ENCODE measurements at regions not wholly inside any gene's neighbourhood (a gene's known extent, or its start where the extent isn't known, plus 50 kb on each side); places are given as distances from the start of the nearest gene placed in this dataset.

- no peak for DNase-seq
Measured at GRCh38 chr13:90947976-90948375, 399.5 kb upstream of the MIR17HG start.

DNA sequence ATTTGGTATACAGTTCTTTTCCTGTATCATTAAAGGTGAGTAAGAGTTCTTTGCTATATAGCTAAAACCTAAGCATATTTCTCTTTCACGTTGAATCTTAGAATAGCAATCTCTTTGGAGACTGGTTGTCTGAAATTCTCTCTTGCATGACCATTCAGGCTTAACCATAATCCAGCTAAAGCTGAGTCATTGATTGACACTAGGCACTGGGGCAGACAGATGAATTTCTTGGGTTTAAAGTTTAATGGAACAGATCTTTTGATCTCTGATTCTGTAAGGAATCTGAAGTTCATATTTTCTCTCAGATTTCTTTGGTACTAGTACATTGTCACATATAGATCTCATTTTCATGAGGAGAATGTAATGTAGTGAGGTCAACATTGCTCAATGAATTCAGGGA, 397.3 kb upstream of the MIR17HG start:
- no peak for DNase-seq

DNA sequence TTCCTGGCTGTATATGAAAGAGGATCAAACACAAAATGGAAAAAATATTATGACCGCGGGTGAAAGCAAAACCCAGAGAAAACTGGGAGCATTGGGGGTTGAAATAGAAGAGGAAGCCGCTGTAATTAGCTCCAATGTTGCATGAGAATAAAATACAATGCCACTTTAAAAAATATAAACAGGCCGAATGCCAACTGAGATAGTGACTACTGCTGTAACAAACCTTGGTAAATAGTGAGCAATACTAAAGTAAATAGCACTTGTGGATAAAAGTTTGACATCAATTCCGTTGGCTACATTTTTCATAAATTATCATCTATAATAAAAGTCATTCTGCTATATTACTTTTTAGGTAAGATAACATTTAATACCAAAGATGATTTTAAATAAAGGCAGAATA, 395.8 kb upstream of the MIR17HG start:
- DNase-seq = no peak

- DNase-seq = no peak
Measured at GRCh38 chr13:90952326-90952725, 395.2 kb upstream of the MIR17HG start.

- no peak for DNase-seq
Measured at GRCh38 chr13:90954605-90955195, 392.8 kb upstream of the MIR17HG start.

- DNase-seq = no peak
Measured at GRCh38 chr13:90956031-90956430, 391.5 kb upstream of the MIR17HG start.

DNA sequence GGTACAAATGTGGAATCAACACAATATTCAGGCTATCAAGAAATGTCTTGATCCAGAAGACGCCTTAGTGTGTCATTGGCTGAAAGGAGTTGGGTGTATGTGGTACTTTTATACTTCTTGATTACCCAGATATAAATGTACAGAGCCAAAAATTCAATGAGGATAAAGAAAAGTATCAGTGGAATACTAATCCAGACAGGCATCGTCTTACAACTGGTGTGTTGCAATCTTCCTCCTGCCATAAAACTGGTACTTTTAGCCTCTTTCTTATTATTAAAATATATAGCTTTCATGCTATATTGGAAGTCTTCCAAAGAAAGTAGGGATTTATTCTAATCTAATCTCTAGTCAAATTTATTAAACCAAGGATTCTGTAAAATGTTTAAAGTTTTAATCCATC, 388.6 kb upstream of the MIR17HG start:
- no peak for DNase-seq

DNA sequence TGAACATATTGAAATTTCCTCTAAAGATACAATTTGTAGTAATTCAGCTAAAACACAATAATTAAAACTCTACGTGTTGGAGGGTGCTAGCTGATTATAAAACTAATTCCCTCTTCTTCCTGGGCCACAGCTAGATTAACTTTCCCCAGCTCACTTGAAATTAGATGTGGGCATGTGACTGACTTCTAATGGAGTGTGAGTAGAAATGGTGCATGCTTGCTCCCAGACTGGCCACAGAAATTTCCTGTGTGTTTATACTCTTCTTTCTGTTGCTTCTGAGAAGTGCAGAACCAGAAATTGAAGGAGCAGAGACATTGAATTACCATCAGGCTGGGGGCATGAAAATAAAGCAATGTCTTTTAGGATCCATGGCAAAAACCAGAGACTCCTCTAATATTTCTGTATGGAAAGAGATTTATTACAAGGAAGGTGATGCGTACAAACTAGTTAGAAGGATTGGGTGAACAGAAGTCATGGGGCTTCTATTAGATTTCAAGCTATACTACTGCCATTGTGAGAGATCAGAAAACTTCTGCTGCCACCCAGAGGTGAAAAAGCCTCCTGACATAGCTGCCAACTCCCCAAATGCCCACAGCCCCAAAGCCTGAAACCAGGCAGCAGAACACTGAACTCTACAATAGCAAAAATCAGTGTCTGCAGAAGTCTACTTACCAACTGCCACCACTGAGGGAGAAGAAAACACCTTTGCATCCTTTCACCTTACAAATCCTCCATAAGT, 379.2 kb upstream of the MIR17HG start:
- no peak for DNase-seq

GRCh38 chr13:90974249-90974975, 373.1 kb upstream of the MIR17HG start:
- no peak for DNase-seq

DNA sequence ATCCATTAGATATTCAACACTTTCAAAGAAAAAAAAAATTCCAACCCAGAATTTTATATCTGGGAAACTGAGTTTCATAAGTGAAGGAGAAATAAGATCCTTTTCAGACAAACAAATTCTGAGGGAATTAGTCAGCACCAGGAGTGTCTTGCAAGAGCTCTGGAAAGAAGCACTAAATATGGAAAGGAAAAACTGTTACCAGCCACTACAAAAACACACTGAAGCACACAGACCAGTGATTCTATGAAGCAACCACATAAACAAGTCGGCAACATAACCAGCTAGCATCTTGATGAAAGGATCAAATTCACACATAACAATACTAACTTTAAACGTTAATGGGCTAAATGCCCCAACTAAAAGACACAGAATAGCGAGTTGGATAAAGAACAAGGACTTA, 368.4 kb upstream of the MIR17HG start:
- DNase-seq = no peak

GRCh38 chr13:90984756-90985155, 362.7 kb upstream of the MIR17HG start:
- no peak for DNase-seq

- no peak for DNase-seq
Measured at GRCh38 chr13:90995001-90995400, 352.5 kb upstream of the MIR17HG start.

DNA sequence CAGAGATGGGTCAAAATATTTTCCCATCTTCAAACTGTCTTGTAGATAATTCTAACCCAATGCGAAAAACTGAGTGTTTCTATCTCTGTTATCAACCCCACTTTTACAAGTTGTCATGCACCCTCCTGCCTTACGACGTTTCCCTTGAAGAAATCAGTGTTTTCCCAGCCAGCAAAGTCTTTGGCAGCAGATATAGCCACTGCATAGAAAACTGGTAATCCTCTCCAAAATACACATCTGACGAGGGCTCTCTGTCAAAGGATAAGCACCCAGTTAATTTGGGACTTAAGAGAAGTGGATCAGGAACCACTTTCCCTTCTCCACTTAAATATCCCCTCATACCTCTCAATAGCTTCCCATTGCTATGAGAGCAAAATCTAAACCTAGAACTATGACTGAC, 351.9 kb upstream of the MIR17HG start:
- DNase-seq = peak; percentile 67

- peak; percentile 61 for DNase-seq
Measured at GRCh38 chr13:90997951-90998350, 349.5 kb upstream of the MIR17HG start.

GRCh38 chr13:90999401-90999800, 348.1 kb upstream of the MIR17HG start:
- no peak for DNase-seq

DNA sequence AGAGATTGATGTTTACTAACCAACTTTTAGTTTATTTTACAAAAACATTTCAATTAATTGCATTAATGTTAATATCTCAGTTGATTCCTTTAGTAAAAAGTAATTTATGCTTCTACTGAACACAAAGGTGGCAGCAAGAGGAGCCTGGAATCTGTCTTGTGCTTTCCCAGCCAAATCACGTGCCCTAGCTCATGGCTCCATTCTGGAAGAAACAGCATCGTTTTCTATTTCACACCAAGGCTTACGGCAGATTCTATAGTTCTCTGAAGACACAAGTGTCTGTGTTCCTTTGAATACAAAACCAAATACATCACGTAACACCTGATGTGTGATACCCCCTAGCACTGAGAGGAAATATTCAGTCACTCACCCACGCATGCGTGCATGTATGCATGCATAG, 346.1 kb upstream of the MIR17HG start:
- no peak for DNase-seq

GRCh38 chr13:91014696-91015095, 332.8 kb upstream of the MIR17HG start:
- no peak for DNase-seq

DNA sequence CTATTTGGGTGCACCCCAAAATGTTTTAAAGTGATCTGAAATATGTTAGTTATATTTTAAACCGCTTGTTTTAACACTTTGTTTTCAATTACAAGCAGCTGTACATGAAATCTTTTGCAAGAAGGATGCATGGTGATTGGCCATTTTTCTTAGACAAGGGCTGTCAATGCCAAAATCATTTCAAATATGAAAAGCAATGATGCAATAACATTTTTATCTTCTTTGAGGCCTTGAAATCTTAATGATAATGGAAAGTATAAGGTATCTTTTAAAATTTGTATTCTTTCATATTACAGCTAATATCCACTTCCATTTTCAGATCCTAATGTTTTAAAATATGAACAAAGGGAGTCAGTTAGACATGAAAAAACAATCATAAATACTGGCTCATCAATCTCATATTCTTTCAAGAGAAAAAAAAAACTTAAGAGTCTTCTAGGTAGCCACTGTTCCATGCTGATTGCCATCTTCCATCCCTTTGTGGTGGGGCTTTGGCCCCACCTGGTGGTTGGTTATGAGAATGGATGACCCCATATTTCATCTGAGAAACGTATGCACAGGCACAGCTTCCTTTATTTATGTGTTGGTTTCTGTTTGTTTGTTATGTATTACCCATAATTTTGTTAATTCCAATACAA, 330.3 kb upstream of the MIR17HG start:
- DNase-seq = peak; percentile 17

DNA sequence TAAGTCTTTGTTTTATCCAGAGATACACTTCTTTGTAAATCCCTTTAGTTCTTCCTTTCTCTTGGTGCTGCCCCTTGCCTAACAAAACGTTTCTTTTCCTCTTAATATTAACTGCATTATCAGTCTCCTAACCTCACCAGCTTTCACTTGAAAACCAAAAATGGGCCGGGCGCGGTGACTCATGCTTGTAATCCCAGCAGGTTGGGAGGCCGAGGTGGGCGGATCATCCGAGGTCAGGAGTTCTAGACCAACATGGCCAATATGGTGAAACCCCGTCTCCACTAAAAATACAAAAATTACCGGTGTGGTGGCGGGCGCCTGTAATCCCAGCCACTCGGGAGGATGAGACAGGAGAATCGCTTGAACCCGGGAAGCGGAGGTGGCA, 329.8 kb upstream of the MIR17HG start:
- DNase-seq = no peak

DNA sequence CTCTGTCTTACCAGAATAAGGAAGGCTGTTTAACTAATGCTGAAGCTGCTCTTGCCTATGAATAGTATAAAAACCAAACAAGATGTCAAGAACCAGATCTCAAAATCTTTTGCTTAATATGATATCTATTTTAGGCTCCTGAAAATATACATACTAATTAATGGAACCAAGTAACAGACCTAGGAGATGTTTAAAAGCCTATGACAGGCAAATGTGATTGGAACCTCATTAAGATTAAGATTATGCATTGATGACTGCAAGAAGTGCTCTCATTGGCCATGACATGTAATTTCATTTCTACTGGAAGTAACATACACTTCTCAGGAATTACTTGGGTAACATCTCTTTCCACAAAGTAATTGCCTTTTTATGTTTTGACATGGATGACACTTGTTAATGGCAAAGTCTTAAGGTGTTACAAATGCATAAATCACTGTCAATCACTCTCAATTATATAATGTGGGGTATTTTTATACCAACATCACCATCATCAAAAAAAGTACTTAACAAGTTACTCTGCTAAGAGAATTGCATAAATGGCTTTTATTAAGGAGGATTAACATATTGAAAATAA, 326.9 kb upstream of the MIR17HG start:
- no peak for DNase-seq

GRCh38 chr13:91024157-91024792, 323.2 kb upstream of the MIR17HG start:
- DNase-seq = no peak

GRCh38 chr13:91025442-91025841, 322.0 kb upstream of the MIR17HG start:
- no peak for DNase-seq

DNA sequence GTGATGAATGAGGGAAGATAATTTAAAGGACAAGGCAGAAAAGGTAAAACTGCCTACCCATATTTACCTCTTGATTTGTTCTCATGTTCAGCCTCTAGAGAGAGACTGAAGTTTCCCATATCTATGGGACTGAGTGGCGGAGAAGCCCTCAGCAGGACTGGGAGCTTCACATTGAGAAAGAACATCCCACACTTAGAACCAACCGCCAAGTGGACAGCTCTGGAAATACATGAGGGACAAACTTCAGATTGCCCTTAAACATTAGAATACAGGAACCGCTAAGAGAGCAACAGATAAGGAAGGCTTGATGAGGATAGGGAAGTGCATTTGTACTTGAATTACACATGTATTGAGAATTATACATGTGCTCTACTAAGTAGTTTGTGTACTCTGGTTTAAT, 316.0 kb upstream of the MIR17HG start:
- no peak for DNase-seq
